ENCODE measurements at regions not wholly inside any gene's neighbourhood (a gene's known extent, or its start where the extent isn't known, plus 50 kb on each side); places are given as distances from the start of the nearest gene placed in this dataset.

GRCh38 chr21:16571594-16571993, 841.8 kb downstream of the USP25 start:
- TF ChIP-seq POLR2A (IDR thresholded peaks at IDR 0.05) (no peak), CTCF (IDR thresholded peaks at IDR 0.05 in 8 of 11, conservative IDR thresholded peaks at IDR 0.05 in 3 of 11) (no peak)

All from spleen (tissue), 7 donors.